Naive thymus-derived CD4-positive, alpha-beta T cell (primary cell): ENCODE measurements at regions not wholly inside any gene's neighbourhood (a gene's known extent, or its start where the extent isn't known, plus 50 kb on each side); places are given as distances from the start of the nearest gene placed in this dataset.
"Not testable (repeated sequence)": the region's sequence is repeated elsewhere in the genome, so short reads cannot be mapped to it uniquely, and the experiment has no call there.

Source experiments
- ATAC-seq: fragments of 150-1000 bp; cut with Tn5 transposase; 2 replicates; pipeline ENCODE4 v1.10.0; 2021; ENCODE audit warnings: mild to moderate bottlenecking, moderate library complexity
- CTCF ChIA-PET: fragments of 350-600 bp; sonication (Branson Sonifier 250); formaldehyde crosslinking; loops from one replicate; lab custom pipeline; 2021; ENCODE audit warnings: antibody characterized with exemption; lab: Charles Lee
- POLR2A ChIA-PET: fragments of 350-600 bp; sonication (Branson Sonifier 250); formaldehyde crosslinking; loops from one replicate; lab custom pipeline; 2021; ENCODE audit warnings: antibody characterized with exemption, inconsistent platforms; lab: Charles Lee
- DNase-seq, 9 donors: peaks; one replicate each; pipeline versions ENCODE4 v3.0.0 to v3.0.0-alpha.2; 2020 to 2022; ENCODE audit warnings: mixed read lengths in 1 of 9
- H3K27ac ChIP-seq: one replicate; pipeline ENCODE4 v1.7.0; 2013; ENCODE audit warnings: mild to moderate bottlenecking, low read depth, low read length, moderate library complexity
- H3K27me3 ChIP-seq, 2 donors: one replicate each; pipeline ENCODE4 v1.7.0; 2013; ENCODE audit warnings: low read length in 2 of 2, mild to moderate bottlenecking in 2 of 2, moderate library complexity in 2 of 2; ENCODE audit not compliant: control insufficient read depth in 2 of 2, insufficient read depth in 2 of 2
- H3K36me3 ChIP-seq, 3 experiments: 1 replicate in 2 of 3; 2 replicates in 1 of 3; pipeline ENCODE4 v1.7.0; 2013; ENCODE audit warnings: low read length in 3 of 3, mild to moderate bottlenecking in 3 of 3, moderate library complexity in 1 of 3; ENCODE audit not compliant: insufficient read depth in 3 of 3, control insufficient read depth in 2 of 3
- H3K4me1 ChIP-seq, 2 donors: one replicate each; pipeline ENCODE4 v1.7.0; 2013; ENCODE audit warnings: low read length in 2 of 2, mild to moderate bottlenecking in 2 of 2, moderate library complexity in 1 of 2; ENCODE audit not compliant: control insufficient read depth in 2 of 2, insufficient read depth in 2 of 2
- H3K4me3 ChIP-seq: 2 replicates; pipeline ENCODE4 v1.7.0; 2013; ENCODE audit warnings: mild to moderate bottlenecking, low read length
- H3K9me3 ChIP-seq, 3 experiments: 1 replicate in 2 of 3; 2 replicates in 1 of 3; pipeline ENCODE4 v1.7.0; 2013; ENCODE audit warnings: low read length in 3 of 3; ENCODE audit not compliant: control insufficient read depth in 2 of 3
- H3K27ac Mint-ChIP-seq, 9 donors: one replicate each; pipeline ENCODE4 v1.8.0; 2020 to 2022; ENCODE audit warnings: mixed read lengths in 9 of 9, mild to moderate bottlenecking in 8 of 9, moderate library complexity in 5 of 9, inconsistent platforms in 2 of 9
- H3K27me3 Mint-ChIP-seq, 5 donors: one replicate each; pipeline ENCODE4 v1.8.0; 2021 to 2022; ENCODE audit warnings: mixed read lengths in 5 of 5, mild to moderate bottlenecking in 1 of 5
- H3K36me3 Mint-ChIP-seq, 5 donors: one replicate each; pipeline ENCODE4 v1.8.0; 2020 to 2022; ENCODE audit warnings: mixed read lengths in 5 of 5, mild to moderate bottlenecking in 3 of 5, inconsistent platforms in 1 of 5
- H3K4me1 Mint-ChIP-seq, 7 donors: one replicate each; pipeline ENCODE4 v1.8.0; 2020 to 2022; ENCODE audit warnings: mixed read lengths in 7 of 7, mild to moderate bottlenecking in 3 of 7, inconsistent platforms in 1 of 7
- H3K4me3 Mint-ChIP-seq, 10 donors: one replicate each; pipeline ENCODE4 v1.8.0; 2020 to 2022; ENCODE audit warnings: mild to moderate bottlenecking in 10 of 10, mixed read lengths in 10 of 10, moderate library complexity in 6 of 10, inconsistent platforms in 2 of 10
- H3K9me3 Mint-ChIP-seq, 11 donors: one replicate each; pipeline ENCODE4 v1.8.0; 2020 to 2022; ENCODE audit warnings: mixed read lengths in 11 of 11, mild to moderate bottlenecking in 4 of 11, inconsistent platforms in 1 of 11, moderate library complexity in 1 of 11
- intact Hi-C, 2 donors: fragments of 100-400 bp; cut with micrococcal nuclease; formaldehyde crosslinking; loops; one replicate each; pipeline ENCODE4 v1.15.1; 2023

GRCh38 chr5:85646641-85647040 lies 971.1 kb upstream of the COX7C start:
- no peaks in the 10 kb centered on the region for H3K36me3 Mint-ChIP-seq
- no peak overlapping the region for H3K4me3 ChIP-seq
- no peak overlapping the region for H3K4me3 Mint-ChIP-seq
- ATAC-seq (no peak), DNase-seq (no peak)
- no peaks in the 10 kb centered on the region for H3K4me1 ChIP-seq
- no peaks in the 10 kb centered on the region for H3K4me1 Mint-ChIP-seq
- H3K9me3 ChIP-seq: no peaks in the 10 kb centered on the region
- peaks cover 0 to 16% (median 4%) of the 10 kb centered on the region in 11 donors for H3K9me3 Mint-ChIP-seq
- no peaks in the 10 kb centered on the region for H3K27me3 Mint-ChIP-seq
- intact Hi-C loops: no loop called here
- H3K27ac ChIP-seq: no peak overlapping the region
- no peaks in the 10 kb centered on the region for H3K27me3 ChIP-seq
- ChIA-PET CTCF (no interaction called here), POLR2A (no interaction called here)
- no peaks in the 10 kb centered on the region for H3K36me3 ChIP-seq
- no peak overlapping the region for H3K27ac Mint-ChIP-seq

- ChIA-PET POLR2A (no interaction called here), CTCF (no interaction called here)
- Mint-ChIP-seq H3K27ac (no peak overlapping the region), H3K4me3 (no peak overlapping the region), H3K27me3 (no peaks in the 10 kb centered on the region), H3K4me1 (no peaks in the 10 kb centered on the region), H3K36me3 (no peaks in the 10 kb centered on the region), H3K9me3 (peaks cover 0 to 16% (median 4%) of the 10 kb centered on the region in 11 donors)
- no peaks in the 10 kb centered on the region for H3K27me3 ChIP-seq
- no peak for DNase-seq
- no peaks in the 10 kb centered on the region for H3K9me3 ChIP-seq
- no peaks in the 10 kb centered on the region for H3K4me1 ChIP-seq
- no peak for ATAC-seq
- H3K27ac ChIP-seq: no peak overlapping the region
- intact Hi-C loops: no loop called here
- H3K4me3 ChIP-seq: no peak overlapping the region
- H3K36me3 ChIP-seq: no peaks in the 10 kb centered on the region
These were observed 970.2 kb upstream of the COX7C start for GRCh38 chr5:85647349-85648127.

DNA sequence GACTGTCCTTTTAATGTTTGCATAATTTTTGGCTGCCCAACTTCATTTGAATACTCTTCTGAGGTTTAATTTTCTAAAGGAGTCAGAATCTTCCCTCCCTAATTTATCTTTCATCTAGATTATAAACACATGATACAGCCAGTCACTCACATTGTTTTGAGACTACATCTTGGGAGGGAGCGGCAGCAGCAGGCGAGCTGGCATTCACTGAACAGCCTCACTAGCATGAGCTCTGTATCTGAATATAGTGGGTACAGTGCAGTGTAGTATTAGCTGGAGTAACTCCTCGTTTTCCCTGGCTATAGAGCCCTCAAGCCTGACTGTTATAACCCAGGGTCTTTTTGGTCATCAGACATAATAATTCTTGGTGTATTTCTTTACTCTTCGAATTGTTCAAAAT lies 969.2 kb upstream of the COX7C start:
- no peak for DNase-seq
- intact Hi-C loops: no loop called here
- no peaks in the 10 kb centered on the region for H3K36me3 Mint-ChIP-seq
- H3K9me3 ChIP-seq: no peaks in the 10 kb centered on the region
- CTCF ChIA-PET: no interaction called here
- no peak overlapping the region for H3K27ac ChIP-seq
- H3K27me3 ChIP-seq: no peaks in the 10 kb centered on the region
- no peak overlapping the region for H3K4me3 Mint-ChIP-seq
- H3K27me3 Mint-ChIP-seq: no peaks in the 10 kb centered on the region
- no peak for ATAC-seq
- POLR2A ChIA-PET: no interaction called here
- H3K36me3 ChIP-seq: no peaks in the 10 kb centered on the region
- H3K4me1 ChIP-seq: no peaks in the 10 kb centered on the region
- H3K4me1 Mint-ChIP-seq: no peaks in the 10 kb centered on the region
- H3K9me3 Mint-ChIP-seq: peaks cover 0 to 16% (median 4%) of the 10 kb centered on the region in 11 donors
- H3K4me3 ChIP-seq: no peak overlapping the region
- H3K27ac Mint-ChIP-seq: no peak overlapping the region

GRCh38 chr5:85651731-85652130 lies 966.0 kb upstream of the COX7C start:
- Mint-ChIP-seq H3K4me1 (no peaks in the 10 kb centered on the region), H3K36me3 (peaks cover 0 to 4% (median 0%) of the 10 kb centered on the region in 5 donors), H3K4me3 (no peak overlapping the region), H3K27me3 (no peaks in the 10 kb centered on the region), H3K9me3 (peaks cover 2 to 28% (median 11%) of the 10 kb centered on the region in 11 donors), H3K27ac (no peak overlapping the region)
- Histone ChIP-seq H3K27ac (no peak overlapping the region), H3K27me3 (no peaks in the 10 kb centered on the region), H3K4me1 (no peaks in the 10 kb centered on the region), H3K9me3 (no peaks in the 10 kb centered on the region), H3K4me3 (no peak overlapping the region), H3K36me3 (no peaks in the 10 kb centered on the region)
- POLR2A ChIA-PET: no interaction called here
- intact Hi-C loops: no loop called here
- CTCF ChIA-PET: no interaction called here
- no peak for ATAC-seq
- no peak for DNase-seq

- H3K4me3 ChIP-seq, H3K4me1 Mint-ChIP-seq, H3K27me3 Mint-ChIP-seq, CTCF ChIA-PET, ATAC-seq, intact Hi-C loops, H3K4me1 ChIP-seq, H3K4me3 Mint-ChIP-seq, H3K27ac ChIP-seq, POLR2A ChIA-PET, H3K27me3 ChIP-seq, H3K36me3 ChIP-seq, H3K36me3 Mint-ChIP-seq, H3K9me3 ChIP-seq, H3K27ac Mint-ChIP-seq, DNase-seq: not testable (repeated sequence)
- H3K9me3 Mint-ChIP-seq: peaks cover 0 to 25% (median 10%) of the 10 kb centered on the region in 11 donors
These were observed 963.6 kb upstream of the COX7C start for GRCh38 chr5:85654144-85654543.

DNA sequence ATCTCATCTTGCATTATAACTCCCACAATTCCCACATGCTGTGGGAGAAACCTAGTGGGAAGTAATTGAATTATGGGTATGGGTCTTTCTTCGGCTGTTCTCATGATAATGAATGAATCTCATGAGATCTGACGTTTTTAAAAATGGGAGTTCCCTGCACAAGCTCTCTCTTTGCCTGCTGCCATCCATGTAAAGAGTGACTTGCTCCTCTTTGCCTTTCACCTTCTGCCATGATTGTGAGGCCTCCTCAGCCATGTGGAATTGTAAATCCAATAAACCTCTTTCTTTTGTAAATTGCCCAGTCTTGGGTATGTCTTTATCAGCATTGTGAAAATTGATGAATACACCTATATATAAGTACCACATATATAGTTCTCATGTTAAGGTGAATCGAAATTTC lies 961.7 kb upstream of the COX7C start:
- H3K9me3 ChIP-seq: no peaks in the 10 kb centered on the region
- H3K36me3 ChIP-seq: no peaks in the 10 kb centered on the region
- H3K4me1 ChIP-seq: no peaks in the 10 kb centered on the region
- ChIA-PET POLR2A (no interaction called here), CTCF (no interaction called here)
- no peaks in the 10 kb centered on the region for H3K4me1 Mint-ChIP-seq
- intact Hi-C loops: no loop called here
- no peaks in the 10 kb centered on the region for H3K27me3 Mint-ChIP-seq
- no peak for ATAC-seq
- H3K9me3 Mint-ChIP-seq: peaks cover 0 to 29% (median 8%) of the 10 kb centered on the region in 11 donors
- H3K4me3 ChIP-seq: no peak overlapping the region
- no peak overlapping the region for H3K27ac Mint-ChIP-seq
- no peak overlapping the region for H3K4me3 Mint-ChIP-seq
- peaks cover 0 to 4% (median 0%) of the 10 kb centered on the region in 5 donors for H3K36me3 Mint-ChIP-seq
- H3K27me3 ChIP-seq: no peaks in the 10 kb centered on the region
- no peak overlapping the region for H3K27ac ChIP-seq
- no peak for DNase-seq

DNA sequence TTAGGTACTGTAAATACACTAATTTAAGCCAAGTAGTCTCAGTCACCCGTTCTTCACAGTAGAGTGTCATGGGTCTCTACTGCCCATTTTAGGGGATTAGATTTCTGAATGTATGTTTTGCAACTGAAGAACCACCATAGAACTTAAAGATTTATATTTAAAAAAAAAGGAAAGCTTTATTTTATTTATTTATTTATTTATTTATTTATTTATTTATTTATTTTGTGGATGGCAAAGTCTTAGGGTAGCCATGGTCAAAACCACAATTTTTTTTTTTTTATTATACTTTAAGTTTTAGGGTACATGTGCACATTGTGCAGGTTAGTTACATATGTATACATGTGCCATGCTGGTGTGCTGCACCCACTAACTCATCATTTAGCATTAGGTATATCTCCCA lies 960.4 kb upstream of the COX7C start:
- ATAC-seq, DNase-seq, H3K36me3 ChIP-seq, H3K27me3 ChIP-seq, H3K4me3 Mint-ChIP-seq, H3K4me3 ChIP-seq, H3K4me1 Mint-ChIP-seq, H3K36me3 Mint-ChIP-seq, H3K9me3 ChIP-seq, intact Hi-C loops, H3K27ac Mint-ChIP-seq, H3K27me3 Mint-ChIP-seq, CTCF ChIA-PET, H3K4me1 ChIP-seq, POLR2A ChIA-PET, H3K27ac ChIP-seq: not testable (repeated sequence)
- H3K9me3 Mint-ChIP-seq: peaks cover 0 to 33% (median 7%) of the 10 kb centered on the region in 11 donors
